ENCODE measurements at regions not wholly inside any gene's neighbourhood (a gene's known extent, or its start where the extent isn't known, plus 50 kb on each side); places are given as distances from the start of the nearest gene placed in this dataset.

DNA sequence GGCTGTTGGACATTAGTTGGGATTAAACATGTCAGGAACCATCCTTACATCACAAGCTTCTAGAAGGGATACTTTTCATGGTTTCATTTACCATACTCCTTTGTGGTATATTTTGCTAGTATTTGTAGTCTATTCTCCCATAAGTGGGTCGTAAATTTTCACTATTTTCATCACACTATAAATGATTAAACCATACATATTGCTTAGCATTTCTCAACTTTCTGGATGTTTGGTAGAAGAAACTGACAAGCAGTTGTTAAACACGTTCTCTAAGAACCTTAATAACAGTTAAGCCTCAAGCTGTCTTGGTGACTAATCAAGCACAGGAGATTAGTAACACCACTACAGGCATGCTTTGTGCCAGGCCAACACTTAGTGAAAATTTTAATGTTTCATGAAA lies 375.5 kb downstream of the NAF1 start:
- no peaks in the 10 kb centered on the region for H4K20me1 ChIP-seq (replicated peaks in 1 of 2; ENCODE audit: control insufficient read depth in 1 of 2, insufficient read depth in 2 of 2, low read length in 2 of 2)
- H3K18ac ChIP-seq (ENCODE audit: extremely low read depth, low read length) = no peak overlapping the region
- no peak overlapping the region for H3K27ac ChIP-seq (ENCODE audit: low read depth, low read length)
- no peaks in the 10 kb centered on the region for H3K23me2 ChIP-seq (ENCODE audit: low read depth, low read length)
- FAIRE-seq = no peak
- no peak overlapping the region for H2AK5ac ChIP-seq (ENCODE audit: low read depth, low read length)
- no peak overlapping the region for H3K4ac ChIP-seq (replicated peaks; ENCODE audit: insufficient read length, low read depth, low read length)
- DNase-seq (ENCODE audit: low read depth in 1 of 2, low spot score in 2 of 2) = no peak
- H2AFZ ChIP-seq (ENCODE audit: low read length) = no peak overlapping the region
- 96% methylated on average over 2 of the region's 2 CpGs; no CpG with 5 or more reads in 1 of the 2 experiments for WGBS, 2 experiments (ENCODE audit: extremely low coverage in 1 of 2, insufficient coverage in 1 of 2, insufficient read length in 1 of 2, insufficient replicate concordance in 2 of 2, low coverage in 1 of 2, low lambda C conversion rate in 2 of 2, missing lambda C conversion rate in 1 of 2)
- no peak overlapping the region for H4K91ac ChIP-seq (replicated peaks; ENCODE audit: insufficient read length, low read length)
- no peak overlapping the region for H3K23ac ChIP-seq (ENCODE audit: insufficient read length)
- no peak overlapping the region for H4K5ac ChIP-seq (ENCODE audit: insufficient read length, low read depth, low read length)
- H3K27me3 ChIP-seq (replicated peaks in 1 of 4; ENCODE audit: control insufficient read depth in 3 of 4, extremely low read depth in 1 of 4, insufficient read depth in 3 of 4, low read length in 3 of 4) = no peaks in the 10 kb centered on the region
- POLR2A ChIA-PET (ENCODE audit: partially characterized antibody) = no interaction called here
- H3K4me2 ChIP-seq (ENCODE audit: insufficient read depth in 1 of 2, low read depth in 2 of 2, low read length in 2 of 2) = no peak overlapping the region
- no peak overlapping the region for H2BK15ac ChIP-seq (ENCODE audit: low read length)
- CTCF ChIA-PET (ENCODE audit: partially characterized antibody) = interaction anchor here (0.8 kb wide), 1 partner anchor 21 kb away, joined by 4 read pairs; no protein-coding TSS in a partner anchor
- H3K14ac ChIP-seq (ENCODE audit: insufficient read length) = no peak overlapping the region
- no peaks in the 10 kb centered on the region for H3K9me3 ChIP-seq (ENCODE audit: insufficient read depth in 2 of 2, low read depth in 1 of 2, low read length in 1 of 2)
- H2BK20ac ChIP-seq (ENCODE audit: low read length) = no peak overlapping the region
- H3K56ac ChIP-seq (replicated peaks; ENCODE audit: insufficient read length, low read depth, low read length) = no peak overlapping the region
- H3K4me1 ChIP-seq (replicated peaks in 1 of 4; ENCODE audit: control insufficient read depth in 3 of 4, insufficient read depth in 4 of 4, low read length in 3 of 4) = no peaks in the 10 kb centered on the region
- no peaks in the 10 kb centered on the region for H3K79me2 ChIP-seq (ENCODE audit: control insufficient read depth in 1 of 2, insufficient read depth in 2 of 2, low read length in 2 of 2)
- H2BK5ac ChIP-seq (ENCODE audit: low read depth, low read length) = no peak overlapping the region
- H2BK120ac ChIP-seq (replicated peaks; ENCODE audit: low read depth, low read length) = no peak overlapping the region
- H3K4me3 ChIP-seq (ENCODE audit: extremely low read depth in 1 of 4, insufficient read depth in 2 of 4, low read depth in 3 of 4, low read length in 4 of 4) = no peak overlapping the region
- no peak overlapping the region for H2BK12ac ChIP-seq (ENCODE audit: low read depth, low read length)
- H3K9ac ChIP-seq (replicated peaks in 1 of 4; ENCODE audit: extremely low read depth in 1 of 4, low read depth in 3 of 4, low read length in 3 of 4) = no peak overlapping the region
- H3K79me1 ChIP-seq (ENCODE audit: low read depth, low read length) = no peaks in the 10 kb centered on the region
- TF ChIP-seq YY1 (IDR thresholded peaks at IDR 0.05; ENCODE audit: low read depth, low read length) (no peak), RFX5 (IDR thresholded peaks at IDR 0.05; ENCODE audit: borderline replicate concordance, low read depth, low read length) (no peak), SUZ12 (IDR thresholded peaks at IDR 0.05; ENCODE audit: low read length) (no peak), EP300 (IDR thresholded peaks at IDR 0.05; ENCODE audit: borderline replicate concordance in 1 of 2, low read depth in 2 of 2, low read length in 2 of 2) (no peak), ZNF274 (IDR thresholded peaks at IDR 0.05; ENCODE audit: borderline replicate concordance, extremely low read depth, low read length) (no peak), NRF1 (IDR thresholded peaks at IDR 0.05; ENCODE audit: low read depth, low read length) (no peak), EZH2 (IDR thresholded peaks at IDR 0.05; ENCODE audit: low read depth, low read length, severe bottlenecking) (no peak), TEAD4 (IDR thresholded peaks at IDR 0.05; ENCODE audit: low read depth, low read length) (no peak), BCL11A (IDR thresholded peaks at IDR 0.05; ENCODE audit: low read depth in 2 of 2, low read length in 2 of 2) (no peak), SP1 (IDR thresholded peaks at IDR 0.05; ENCODE audit: low read depth, low read length) (no peak), CHD1 (IDR thresholded peaks at IDR 0.05; ENCODE audit: low read depth, low read length) (no peak), CTBP2 (IDR thresholded peaks at IDR 0.05; ENCODE audit: borderline replicate concordance, insufficient read depth, insufficient read length, low read length) (no peak)
- TF ChIP-seq, protein P1, sequence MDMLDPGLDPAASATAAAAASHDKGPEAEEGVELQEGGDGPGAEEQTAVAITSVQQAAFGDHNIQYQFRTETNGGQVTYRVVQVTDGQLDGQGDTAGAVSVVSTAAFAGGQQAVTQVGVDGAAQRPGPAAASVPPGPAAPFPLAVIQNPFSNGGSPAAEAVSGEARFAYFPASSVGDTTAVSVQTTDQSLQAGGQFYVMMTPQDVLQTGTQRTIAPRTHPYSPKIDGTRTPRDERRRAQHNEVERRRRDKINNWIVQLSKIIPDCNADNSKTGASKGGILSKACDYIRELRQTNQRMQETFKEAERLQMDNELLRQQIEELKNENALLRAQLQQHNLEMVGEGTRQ (IDR thresholded peaks at IDR 0.05; ENCODE audit: low read length) = no peak
- TF ChIP-seq, protein P2, sequence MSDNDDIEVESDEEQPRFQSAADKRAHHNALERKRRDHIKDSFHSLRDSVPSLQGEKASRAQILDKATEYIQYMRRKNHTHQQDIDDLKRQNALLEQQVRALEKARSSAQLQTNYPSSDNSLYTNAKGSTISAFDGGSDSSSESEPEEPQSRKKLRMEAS (IDR thresholded peaks at IDR 0.05) = no peak
- H3K36me3 ChIP-seq (ENCODE audit: control insufficient read depth in 2 of 4, insufficient read depth in 4 of 4, low read length in 3 of 4) = no peaks in the 10 kb centered on the region
- no peak overlapping the region for H4K8ac ChIP-seq (ENCODE audit: extremely low read depth, insufficient read depth, low read length)

Data from H1 (cell line).